H9 (cell line): ENCODE measurements at regions not wholly inside any gene's neighbourhood (a gene's known extent, or its start where the extent isn't known, plus 50 kb on each side); places are given as distances from the start of the nearest gene placed in this dataset.

ENCODE experiments used
- DNase-seq: peaks from one replicate; pipeline ENCODE4 v3.0.0-alpha.2; 2017
- H2AFZ ChIP-seq: one replicate; pipeline ENCODE4 v1.6.1; 2013; ENCODE audit warnings: mild to moderate bottlenecking, low read length, control low read depth, moderate library complexity
- H2AK5ac ChIP-seq: 2 replicates; pipeline ENCODE4 v1.6.1; 2013; ENCODE audit warnings: low read length, control low read depth, mixed read lengths; ENCODE audit not compliant: insufficient read length
- H2BK120ac ChIP-seq: one replicate; pipeline ENCODE4 v1.6.1; 2013; ENCODE audit warnings: low read depth, mild to moderate bottlenecking, low read length, control low read depth, inconsistent platforms; ENCODE audit not compliant: poor library complexity, severe bottlenecking
- H2BK12ac ChIP-seq: 2 replicates; pipeline ENCODE4 v1.6.1; 2013; ENCODE audit warnings: low read length, control low read depth, mixed read lengths, low read depth; ENCODE audit not compliant: insufficient read length
- H2BK15ac ChIP-seq: 2 replicates; pipeline ENCODE4 v1.6.1; 2013; ENCODE audit warnings: low read depth, low read length, control low read depth
- H2BK20ac ChIP-seq: one replicate; pipeline ENCODE4 v1.6.1; 2013; ENCODE audit warnings: low read depth, mild to moderate bottlenecking, low read length, control low read depth, inconsistent platforms; ENCODE audit not compliant: poor library complexity, severe bottlenecking
- H2BK5ac ChIP-seq: 2 replicates; pipeline ENCODE4 v1.6.1; 2013; ENCODE audit warnings: low read length, control low read depth, mixed read lengths; ENCODE audit not compliant: insufficient read length
- H3K14ac ChIP-seq: 2 replicates; pipeline ENCODE4 v1.6.1; 2013; ENCODE audit warnings: low read length, control low read depth; ENCODE audit not compliant: insufficient read depth
- H3K18ac ChIP-seq: 2 replicates; pipeline ENCODE4 v1.6.1; 2013; ENCODE audit warnings: low read depth, mild to moderate bottlenecking, mixed read lengths, low read length, control low read depth; ENCODE audit not compliant: insufficient read length
- H3K23ac ChIP-seq: 2 replicates; pipeline ENCODE4 v1.6.1; 2013; ENCODE audit warnings: low read length, control low read depth, mixed read lengths, low read depth; ENCODE audit not compliant: insufficient read length
- H3K23me2 ChIP-seq: 2 replicates; pipeline ENCODE4 v1.6.1; 2013; ENCODE audit warnings: low read depth, mild to moderate bottlenecking, mixed read lengths, low read length, control low read depth; ENCODE audit not compliant: insufficient read length, poor library complexity, severe bottlenecking
- H3K27ac ChIP-seq: 2 replicates; pipeline ENCODE4 v1.5.1; 2013; ENCODE audit warnings: low read length, control low read depth, mixed read lengths, low read depth; ENCODE audit not compliant: insufficient read length
- H3K27me3 ChIP-seq: 2 replicates; pipeline ENCODE4 v1.6.1; 2013; ENCODE audit warnings: low read length, control low read depth, inconsistent platforms; ENCODE audit not compliant: insufficient read depth
- H3K4ac ChIP-seq: 2 replicates; pipeline ENCODE4 v1.6.1; 2013; ENCODE audit warnings: low read depth, mild to moderate bottlenecking, control low read depth, inconsistent platforms, low read length, moderate library complexity
- H3K4me1 ChIP-seq: 2 replicates; pipeline ENCODE4 v1.6.1; 2013; ENCODE audit warnings: low read length, control low read depth, inconsistent platforms; ENCODE audit not compliant: insufficient read depth
- H3K4me2 ChIP-seq: 2 replicates; pipeline ENCODE4 v1.6.1; 2013; ENCODE audit warnings: low read length, control low read depth, mixed read lengths; ENCODE audit not compliant: insufficient read length, insufficient read depth
- H3K56ac ChIP-seq: 2 replicates; pipeline ENCODE4 v1.6.1; 2013; ENCODE audit warnings: low read depth, mild to moderate bottlenecking, mixed read lengths, low read length, control low read depth; ENCODE audit not compliant: insufficient read length
- H3K79me1 ChIP-seq: 2 replicates; pipeline ENCODE4 v1.6.1; 2013; ENCODE audit warnings: low read depth, mild to moderate bottlenecking, moderate library complexity, low read length, control low read depth, inconsistent platforms; ENCODE audit not compliant: insufficient read depth, poor library complexity, severe bottlenecking
- H3K79me2 ChIP-seq: 2 replicates; pipeline ENCODE4 v1.6.1; 2013; ENCODE audit warnings: low read length, control low read depth, inconsistent platforms; ENCODE audit not compliant: insufficient read depth
- H3K9ac ChIP-seq: 2 replicates; pipeline ENCODE4 v1.6.1; 2013; ENCODE audit warnings: low read length, control low read depth, mixed read lengths; ENCODE audit not compliant: insufficient read length; ENCODE audit errors: extremely low read depth
- H3K9me3 ChIP-seq: one replicate; pipeline ENCODE4 v1.6.1; 2013; ENCODE audit warnings: low read depth, low read length, inconsistent platforms; ENCODE audit not compliant: control insufficient read depth
- H3T11ph ChIP-seq: one replicate; pipeline ENCODE4 v1.6.1; 2013; ENCODE audit warnings: mild to moderate bottlenecking, low read length, control low read depth, inconsistent platforms
- H4K20me1 ChIP-seq: one replicate; pipeline ENCODE4 v1.6.1; 2013; ENCODE audit not compliant: control insufficient read depth, insufficient read length, insufficient read depth
- H4K5ac ChIP-seq: 2 replicates; pipeline ENCODE4 v1.6.1; 2013; ENCODE audit warnings: low read depth, mild to moderate bottlenecking, mixed read lengths, low read length, control low read depth; ENCODE audit not compliant: insufficient read length
- H4K8ac ChIP-seq: replicated peaks from 2 replicates; pipeline ENCODE4 v1.6.1; 2013; ENCODE audit warnings: low read length, control low read depth, mixed read lengths, low read depth; ENCODE audit not compliant: insufficient read length
- H4K91ac ChIP-seq: 2 replicates; pipeline ENCODE4 v1.6.1; 2013; ENCODE audit warnings: low read depth, mild to moderate bottlenecking, moderate library complexity, mixed read lengths, low read length, control low read depth; ENCODE audit not compliant: insufficient read length
- H3K27ac Mint-ChIP-seq, 3 experiments: 2 replicates in 2 of 3; 3 replicates in 1 of 3; pipeline ENCODE4 v1.8.0; 2020 to 2021; ENCODE audit warnings: mixed read lengths in 3 of 3, mild to moderate bottlenecking in 1 of 3, moderate library complexity in 1 of 3
- H3K27me3 Mint-ChIP-seq: 2 replicates; pipeline ENCODE4 v1.8.0; 2021; ENCODE audit warnings: low read depth, mild to moderate bottlenecking, moderate library complexity, mixed read lengths
- H3K36me3 Mint-ChIP-seq, 3 experiments: 2 replicates in 2 of 3; 3 replicates in 1 of 3; pipeline ENCODE4 v1.8.0; 2020 to 2021; ENCODE audit warnings: low read depth in 3 of 3, mixed read lengths in 3 of 3; ENCODE audit not compliant: insufficient read depth in 1 of 3
- H3K4me1 Mint-ChIP-seq, 2 experiments: 2 replicates each; pipeline ENCODE4 v1.8.0; 2020; ENCODE audit warnings: mixed read lengths in 2 of 2
- H3K4me3 Mint-ChIP-seq, 2 experiments: 2 replicates in 1 of 2; 3 replicates in 1 of 2; pipeline ENCODE4 v1.8.0; 2020 to 2021; ENCODE audit warnings: mild to moderate bottlenecking in 2 of 2, mixed read lengths in 2 of 2, moderate library complexity in 1 of 2
- H3K9me3 Mint-ChIP-seq, 2 experiments: 2 replicates in 1 of 2; 3 replicates in 1 of 2; pipeline ENCODE4 v1.8.0; 2020; ENCODE audit warnings: mild to moderate bottlenecking in 2 of 2, mixed read lengths in 2 of 2, moderate library complexity in 1 of 2
- CTCF ChIP-seq: fragments of 200-600 bp; sonication (generic); conservative IDR thresholded peaks from 3 replicates; pipeline ENCODE4 v1.8.0; 2021; ENCODE audit warnings: antibody characterized with exemption, mild to moderate bottlenecking
- WGBS: extraction: QIAGEN DNeasy Blood & Tissue Kit; methylation state at CpG from one replicate; pipeline ENCODE4 v1.1.7; 2013; ENCODE audit warnings: missing lambda C conversion rate, low lambda C conversion rate, mixed read lengths; ENCODE audit not compliant: insufficient read length; ENCODE audit errors: extremely low coverage; 5-methylcytosine and 5-hydroxymethylcytosine counted together

- Histone ChIP-seq H3K4me2 (no peak overlapping the region), H3K9me3 (no peaks in the 10 kb centered on the region), H2BK20ac (no peak overlapping the region), H3K18ac (no peak overlapping the region), H2BK12ac (no peak overlapping the region), H3K27ac (no peak overlapping the region), H2BK5ac (no peak overlapping the region), H3K23ac (no peak overlapping the region), H4K91ac (no peak overlapping the region), H4K20me1 (no peaks in the 10 kb centered on the region), H3K56ac (no peak overlapping the region), H2BK15ac (no peak overlapping the region), H3K4ac (no peak overlapping the region), H2AK5ac (no peak overlapping the region), H2BK120ac (no peak overlapping the region), H2AFZ (no peak overlapping the region), H3T11ph (no peak overlapping the region), H3K4me1 (no peaks in the 10 kb centered on the region), H3K79me2 (no peaks in the 10 kb centered on the region), H3K14ac (no peak overlapping the region), H3K9ac (no peak overlapping the region), H3K79me1 (no peaks in the 10 kb centered on the region), H3K23me2 (no peaks in the 10 kb centered on the region), H3K27me3 (no peaks in the 10 kb centered on the region), H4K5ac (no peak overlapping the region), H4K8ac (no peak overlapping the region)
- TF ChIP-seq CTCF: no peak
- Mint-ChIP-seq H3K4me1 (peaks cover 10 to 12% of the 10 kb centered on the region in 2 experiments), H3K4me3 (no peak overlapping the region), H3K27ac (no peak overlapping the region), H3K27me3 (no peaks in the 10 kb centered on the region), H3K36me3 (no peaks in the 10 kb centered on the region), H3K9me3 (no peaks in the 10 kb centered on the region)
- no CpG with 5 or more reads among the region's 3 CpGs for WGBS
- no peak for DNase-seq
Measured at GRCh38 chr2:62565309-62565908, 59.4 kb upstream of the TMEM17 start.
